HEK293T (cell line): ENCODE measurements at regions not wholly inside any gene's neighbourhood (a gene's known extent, or its start where the extent isn't known, plus 50 kb on each side); places are given as distances from the start of the nearest gene placed in this dataset.

Source experiments
- BHLHE40 ChIP-seq: fragments of 450-650 bp; IDR thresholded peaks from 2 replicates; pipeline ENCODE4 v1.6.1; 2016; ENCODE audit warnings: mild to moderate bottlenecking, moderate library complexity, borderline replicate concordance
- FOXM1 ChIP-seq: fragments of 450-650 bp; IDR thresholded peaks from 2 replicates; pipeline ENCODE4 v1.6.1; 2017; ENCODE audit warnings: mild to moderate bottlenecking, borderline replicate concordance
- HDGF ChIP-seq: fragments of 450-650 bp; IDR thresholded peaks from 2 replicates; pipeline ENCODE4 v1.6.1; 2017; ENCODE audit warnings: antibody characterized with exemption, borderline replicate concordance
- PKNOX1 ChIP-seq: fragments of 450-650 bp; IDR thresholded peaks from 2 replicates; pipeline ENCODE4 v1.6.1; 2016
- SP1 ChIP-seq: fragments of 450-650 bp; IDR thresholded peaks from 2 replicates; pipeline ENCODE4 v1.6.1; 2017
- SUZ12 ChIP-seq: fragments of 450-650 bp; IDR thresholded peaks from 2 replicates; pipeline ENCODE4 v1.6.1; 2016; ENCODE audit warnings: mild to moderate bottlenecking
- TARDBP ChIP-seq: fragments of 450-650 bp; IDR thresholded peaks from 2 replicates; pipeline ENCODE4 v1.6.1; 2016

- TF ChIP-seq BHLHE40: no peak
- TF ChIP-seq FOXM1: no peak
- TF ChIP-seq TARDBP: no peak
- TF ChIP-seq SP1: no peak
- no peak for TF ChIP-seq SUZ12
- no peak for TF ChIP-seq HDGF
- no peak for TF ChIP-seq PKNOX1
These were observed 164.2 kb upstream of the ZNF521 start for GRCh38 chr18:25516121-25516520.
